GM18519 (cell line): ENCODE measurements at regions not wholly inside any gene's neighbourhood (a gene's known extent, or its start where the extent isn't known, plus 50 kb on each side); places are given as distances from the start of the nearest gene placed in this dataset.
"Not testable (repeated sequence)": the region's sequence is repeated elsewhere in the genome, so short reads cannot be mapped to it uniquely, and the experiment has no call there.

ENCODE experiments used
- ATAC-seq: cut with Tn5 transposase; IDR thresholded peaks from one replicate; pipeline ENCODE4 v1.9.1; 2021; ENCODE audit warnings: mild to moderate bottlenecking, moderate library complexity; ENCODE audit not compliant: unreplicated experiment, low FRiP score

DNA sequence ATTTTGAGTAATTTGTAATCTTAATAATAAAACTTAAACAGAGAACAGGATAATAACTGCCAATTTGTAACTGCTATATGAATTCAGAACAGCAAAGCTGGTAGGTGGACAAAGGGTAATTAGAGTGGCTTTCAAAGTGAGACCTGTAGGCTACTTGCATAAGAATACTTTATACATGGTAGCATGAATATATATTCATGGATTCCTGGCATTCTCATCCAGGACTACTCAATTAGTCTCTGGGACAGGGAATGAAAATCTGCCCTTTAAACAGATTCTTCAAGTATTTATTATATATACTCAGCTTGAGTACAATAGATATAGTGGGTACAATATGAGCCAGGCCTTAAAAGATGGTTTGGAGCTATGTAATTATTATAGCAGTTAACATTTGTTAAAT, 419.9 kb downstream of the PIK3C3 start:
- ATAC-seq, result no peak

DNA sequence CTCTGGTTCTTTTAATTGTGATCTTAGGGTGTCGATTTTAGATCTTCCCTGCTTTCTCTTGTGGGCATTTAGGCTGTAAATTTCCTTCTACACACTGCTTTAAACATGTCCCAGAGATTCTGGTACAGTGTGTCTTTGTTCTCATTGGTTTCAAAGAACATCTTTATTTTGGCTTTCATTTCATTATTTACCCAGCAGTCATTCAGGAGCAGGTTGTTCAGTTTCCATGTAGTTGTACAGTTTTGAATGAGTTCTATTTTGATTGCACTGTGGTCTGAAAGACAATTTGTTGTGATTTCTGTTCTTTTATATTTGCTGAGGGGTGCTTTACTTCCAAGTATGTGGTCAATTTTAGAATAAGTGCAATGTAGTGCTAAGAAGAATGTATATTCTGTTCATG, 423.8 kb downstream of the PIK3C3 start:
- not testable (repeated sequence) for ATAC-seq

DNA sequence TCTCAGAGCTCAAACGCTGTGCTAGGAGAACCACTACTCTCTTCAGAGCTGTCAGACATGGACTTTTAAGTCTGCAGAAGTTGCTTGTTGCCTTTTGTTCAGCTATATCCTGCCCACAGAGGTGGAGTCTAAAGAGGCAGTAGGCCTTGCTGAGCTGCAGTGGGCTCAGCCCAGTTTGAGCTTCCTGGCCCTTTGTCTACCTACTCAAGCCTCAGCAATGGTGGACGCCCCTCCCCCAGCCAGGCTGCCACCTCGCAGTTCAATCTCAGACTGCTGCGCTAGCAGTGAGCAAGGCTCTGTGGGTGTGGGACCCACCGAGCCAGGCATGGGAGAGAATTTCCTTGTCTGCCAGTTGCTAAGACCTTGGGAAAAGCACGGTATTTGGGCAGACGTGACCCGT, 426.2 kb downstream of the PIK3C3 start:
- ATAC-seq, result not testable (repeated sequence)

GRCh38 chr18:42392416-42392815, 437.4 kb downstream of the PIK3C3 start:
- no peak for ATAC-seq

DNA sequence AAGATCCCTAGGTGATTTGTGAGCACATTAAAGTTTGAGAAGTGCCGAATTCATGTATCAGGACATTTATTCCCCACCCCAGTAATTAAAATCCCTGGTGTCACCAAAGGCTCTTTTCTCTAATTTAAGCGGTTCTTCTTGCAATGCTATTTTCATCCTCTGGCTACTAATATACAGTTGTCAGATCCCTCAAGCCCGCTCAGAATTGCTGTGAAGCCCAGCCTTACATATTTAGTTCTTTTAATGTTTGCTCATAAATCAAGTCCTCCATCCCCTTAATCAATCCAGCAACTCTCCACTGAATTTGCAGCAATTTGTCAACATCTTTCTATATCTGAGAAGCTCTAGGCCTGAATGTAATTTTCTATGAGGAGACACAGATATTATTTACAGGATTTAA, 437.9 kb downstream of the PIK3C3 start:
- no peak for ATAC-seq

DNA sequence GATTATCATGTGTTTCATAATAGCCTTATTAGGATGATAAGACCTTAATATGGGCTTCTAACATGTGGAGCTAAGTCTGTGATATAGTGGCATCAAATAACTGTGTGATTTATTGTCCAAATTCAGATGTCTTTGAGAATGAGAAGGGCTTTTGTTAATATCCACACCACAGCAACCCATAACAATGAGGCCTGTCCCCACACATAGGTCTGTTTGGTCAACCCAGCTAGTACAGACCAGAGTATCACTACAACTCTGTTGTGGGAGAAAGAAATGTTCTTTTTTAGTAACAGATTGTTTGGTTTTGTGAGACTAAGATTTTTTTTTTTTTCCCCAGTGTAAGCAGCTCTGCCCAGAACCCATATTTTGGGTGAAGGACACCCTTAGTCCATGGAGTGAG, 439.2 kb downstream of the PIK3C3 start:
- no peak for ATAC-seq

- ATAC-seq, result no peak
Measured at GRCh38 chr18:42401131-42401673, 446.2 kb downstream of the PIK3C3 start.

DNA sequence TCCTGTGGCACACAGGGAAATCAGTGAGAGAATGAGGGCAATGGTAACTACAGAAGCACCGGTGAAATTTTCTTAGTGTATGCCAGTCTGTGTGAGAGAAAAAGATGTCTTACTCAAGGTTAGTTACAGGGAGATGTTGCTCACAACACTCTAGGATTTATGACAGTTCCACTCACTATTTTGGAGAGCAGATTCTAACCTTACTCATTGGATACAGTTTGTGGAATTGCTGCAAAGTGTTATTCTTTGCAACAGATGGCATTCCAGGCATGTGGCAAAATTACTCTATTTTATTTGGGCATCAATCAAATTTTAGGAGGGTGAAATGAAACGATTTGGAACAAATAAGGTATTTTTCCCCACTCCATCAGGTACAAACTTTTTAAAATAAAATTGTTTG, 449.1 kb downstream of the PIK3C3 start:
- no peak for ATAC-seq

- no peak for ATAC-seq
Measured at GRCh38 chr18:42409005-42409404, 454.0 kb downstream of the PIK3C3 start.

DNA sequence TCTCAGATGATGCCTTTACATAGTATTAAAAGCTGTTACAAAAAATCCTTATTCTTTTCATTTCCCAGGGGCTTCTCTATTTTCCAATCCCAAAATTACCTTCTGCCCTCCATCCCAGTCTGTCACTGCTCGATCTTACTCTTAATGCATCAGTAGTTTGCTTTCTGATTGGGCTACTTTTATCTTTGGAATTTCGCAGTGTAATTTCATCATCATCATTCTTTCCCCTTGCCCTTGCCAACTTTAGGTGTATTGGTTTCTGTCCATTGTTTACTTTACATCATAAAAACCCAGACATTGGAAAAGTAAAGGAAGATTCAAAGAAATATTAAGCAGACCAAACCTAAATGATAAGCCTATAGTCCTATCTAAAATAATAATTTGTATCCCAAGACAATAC, 457.2 kb downstream of the PIK3C3 start:
- ATAC-seq, result no peak

GRCh38 chr18:42412896-42413295, 457.9 kb downstream of the PIK3C3 start:
- no peak for ATAC-seq

DNA sequence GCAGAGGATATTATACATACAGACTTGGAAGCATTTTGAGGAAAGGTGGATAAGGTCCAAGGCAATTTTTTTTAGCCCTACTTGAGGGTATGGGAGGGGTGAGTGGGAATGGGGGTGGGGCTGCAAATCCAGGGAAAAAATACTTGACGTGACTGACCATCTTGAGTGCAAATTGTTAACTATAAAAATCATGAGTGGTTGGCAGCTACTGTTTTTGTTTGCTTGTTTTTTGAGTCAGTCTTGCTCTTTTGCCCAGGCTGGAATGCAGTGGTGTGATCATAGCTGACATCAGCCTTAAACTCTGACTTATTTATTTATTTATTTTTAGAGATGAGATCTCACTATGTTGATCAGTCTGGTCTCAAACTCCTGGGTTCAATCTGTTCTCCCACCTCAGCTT, 458.8 kb downstream of the PIK3C3 start:
- ATAC-seq, result no peak

GRCh38 chr18:42414756-42415454, 459.9 kb downstream of the PIK3C3 start:
- no peak for ATAC-seq

- no peak for ATAC-seq
Measured at GRCh38 chr18:42417189-42417588, 462.2 kb downstream of the PIK3C3 start.

- ATAC-seq, result no peak
Measured at GRCh38 chr18:42418121-42418520, 463.1 kb downstream of the PIK3C3 start.

DNA sequence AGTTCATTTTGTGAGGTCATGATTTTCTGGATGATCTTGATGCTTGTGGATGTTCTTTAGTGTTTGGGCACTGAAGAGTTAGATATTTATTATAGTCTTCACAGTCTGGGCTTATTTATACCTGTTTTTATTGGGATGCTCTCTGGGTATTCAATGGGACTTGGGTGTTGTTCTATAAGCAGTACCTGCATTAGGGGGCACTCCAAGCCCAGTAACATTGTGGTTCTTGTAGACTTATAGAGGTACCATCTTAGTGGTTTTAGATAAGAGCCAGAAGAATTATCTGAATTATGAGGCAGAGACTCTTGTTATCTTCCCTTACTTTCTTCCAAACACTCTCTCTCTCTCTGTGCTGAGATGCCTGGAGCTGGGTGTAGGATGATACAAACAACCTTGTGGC, 470.0 kb downstream of the PIK3C3 start:
- ATAC-seq, result no peak

GRCh38 chr18:42426496-42427015, 471.5 kb downstream of the PIK3C3 start:
- ATAC-seq, result no peak

- no peak for ATAC-seq
Measured at GRCh38 chr18:42429196-42429595, 474.2 kb downstream of the PIK3C3 start.

- no peak for ATAC-seq
Measured at GRCh38 chr18:42436222-42436765, 481.3 kb downstream of the PIK3C3 start.

GRCh38 chr18:42437001-42437400, 482.0 kb downstream of the PIK3C3 start:
- no peak for ATAC-seq

DNA sequence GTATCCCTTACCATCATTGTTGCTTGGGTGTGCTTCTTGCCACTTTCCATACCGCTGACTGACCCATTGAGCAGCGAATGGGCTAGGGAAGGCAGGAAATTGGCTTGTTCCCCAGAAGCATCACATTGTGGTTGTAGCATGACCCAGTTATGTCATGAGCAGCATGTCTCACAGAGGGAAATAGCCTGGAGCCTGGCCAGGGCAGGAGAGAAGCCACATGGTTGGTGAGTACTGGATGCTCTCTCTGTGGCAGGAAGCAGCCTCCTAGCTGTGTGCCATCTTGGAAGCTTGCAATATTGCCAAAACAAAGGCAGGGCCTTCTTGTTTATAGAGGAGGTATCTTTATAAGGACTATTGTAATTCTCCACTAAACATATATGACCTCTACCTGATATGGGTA, 482.6 kb downstream of the PIK3C3 start:
- ATAC-seq, result no peak

- ATAC-seq, result no peak
Measured at GRCh38 chr18:42442656-42443055, 487.6 kb downstream of the PIK3C3 start.
